OCI-LY3 (cell line): ENCODE measurements at regions not wholly inside any gene's neighbourhood (a gene's known extent, or its start where the extent isn't known, plus 50 kb on each side); places are given as distances from the start of the nearest gene placed in this dataset.
"Not testable (repeated sequence)": the region's sequence is repeated elsewhere in the genome, so short reads cannot be mapped to it uniquely, and the experiment has no call there.

ENCODE experiments used
- H2AFZ ChIP-seq: fragments of 200-600, 300-600 bp; shearing (Covaris generic); 2 replicates; pipeline ENCODE4 v1.6.0; 2014; ENCODE audit warnings: antibody characterized with exemption, low read depth, low read length
- H3K27ac ChIP-seq: fragments of 200-600, 300-600 bp; sonication (generic); 2 replicates; pipeline ENCODE4 v1.5.1; 2014; ENCODE audit warnings: mild to moderate bottlenecking, low read length, moderate library complexity, mixed read lengths
- H3K27me3 ChIP-seq: fragments of 200-600, 300-600 bp; sonication (generic); 2 replicates; pipeline ENCODE4 v1.6.1; 2014; ENCODE audit warnings: low read depth, low read length, mixed read lengths
- H3K36me3 ChIP-seq: fragments of 200-600, 300-600 bp; sonication (generic); replicated peaks from 2 replicates; pipeline ENCODE3; 2014; ENCODE audit warnings: low read depth, low read length, mixed read lengths
- H3K4me1 ChIP-seq: fragments of 300-600, 200-600 bp; sonication (generic); 2 replicates; pipeline ENCODE4 v1.6.1; 2014; ENCODE audit warnings: low read length, mixed read lengths
- H3K4me2 ChIP-seq: fragments of 200-600, 300-600 bp; sonication (generic); 2 replicates; pipeline ENCODE4 v1.6.1; 2014; ENCODE audit warnings: low read length, mixed read lengths
- H3K4me3 ChIP-seq: fragments of 300-600, 200-600 bp; sonication (generic); 2 replicates; pipeline ENCODE4 v1.5.1; 2014; ENCODE audit warnings: antibody characterized with exemption, mild to moderate bottlenecking, low read length, moderate library complexity
- H3K79me2 ChIP-seq: fragments of 300-600, 200-600 bp; shearing (Covaris generic); 2 replicates; pipeline ENCODE4 v1.6.1; 2014; ENCODE audit warnings: mild to moderate bottlenecking, low read length, mixed read lengths
- H3K9ac ChIP-seq: fragments of 300-600, 200-600 bp; shearing (Covaris generic); 2 replicates; pipeline ENCODE4 v1.6.0; 2014; ENCODE audit warnings: mild to moderate bottlenecking, low read length, moderate library complexity
- H3K9me3 ChIP-seq: fragments of 200-600, 300-600 bp; shearing (Covaris generic); 2 replicates; pipeline ENCODE4 v1.6.1; 2014; ENCODE audit warnings: low read length, mixed read lengths; ENCODE audit not compliant: insufficient read depth
- H4K20me1 ChIP-seq: fragments of 200-600, 300-600 bp; sonication (generic); 2 replicates; pipeline ENCODE4 v1.6.1; 2016; ENCODE audit warnings: low read length, mixed read lengths; ENCODE audit not compliant: insufficient read depth
- CTCF ChIP-seq: fragments of 200-600, 300-600 bp; sonication (generic); IDR thresholded peaks from 2 replicates; pipeline ENCODE4 v1.5.1; 2014; ENCODE audit warnings: antibody characterized with exemption, low read length, low read depth
- EZH2phosphoT487 ChIP-seq: fragments of 200-600 bp; shearing (Covaris generic); IDR thresholded peaks from 2 replicates; pipeline ENCODE4 v1.6.1; 2018; ENCODE audit warnings: antibody characterized with exemption, mixed run types, low read depth

- not testable (repeated sequence) for H4K20me1 ChIP-seq, H3K36me3 ChIP-seq, H3K79me2 ChIP-seq, H3K27ac ChIP-seq, H3K4me3 ChIP-seq, H3K9me3 ChIP-seq, H3K27me3 ChIP-seq, H3K9ac ChIP-seq, H3K4me2 ChIP-seq, H3K4me1 ChIP-seq, H2AFZ ChIP-seq
Observed at GRCh38 chr13:22965858-22966239, 214.9 kb upstream of the SGCG start.

GRCh38 chr13:22966753-22967152 is 214.0 kb upstream of the SGCG start:
- not testable (repeated sequence) for H3K9me3 ChIP-seq, H3K4me2 ChIP-seq, H4K20me1 ChIP-seq, H3K4me3 ChIP-seq, H3K79me2 ChIP-seq, H3K27me3 ChIP-seq, H2AFZ ChIP-seq, H3K9ac ChIP-seq, H3K4me1 ChIP-seq, H3K27ac ChIP-seq, H3K36me3 ChIP-seq

GRCh38 chr13:22967669-22968068 is 213.1 kb upstream of the SGCG start:
- no peak overlapping the region for H3K9ac ChIP-seq
- no peaks in the 10 kb centered on the region for H3K27me3 ChIP-seq
- TF ChIP-seq EZH2phosphoT487 (no peak), CTCF (no peak)
- H4K20me1 ChIP-seq = no peaks in the 10 kb centered on the region
- no peaks in the 10 kb centered on the region for H3K79me2 ChIP-seq
- H3K4me3 ChIP-seq = no peak overlapping the region
- H3K27ac ChIP-seq = no peak overlapping the region
- no peaks in the 10 kb centered on the region for H3K4me1 ChIP-seq
- H3K4me2 ChIP-seq = no peak overlapping the region
- no peaks in the 10 kb centered on the region for H3K9me3 ChIP-seq
- no peak overlapping the region for H2AFZ ChIP-seq
- H3K36me3 ChIP-seq = no peaks in the 10 kb centered on the region

GRCh38 chr13:22979952-22980351 is 200.8 kb upstream of the SGCG start:
- Histone ChIP-seq H3K27me3 (0 out of 2 replicates have a peak, but pooled peaks cover 7% of the 10 kb centered on the region), H3K36me3 (no peaks in the 10 kb centered on the region), H3K9me3 (no peaks in the 10 kb centered on the region), H3K4me3 (no peak overlapping the region), H3K9ac (no peak overlapping the region), H3K27ac (no peak overlapping the region), H2AFZ (no peak overlapping the region), H3K4me2 (no peak overlapping the region), H3K4me1 (no peaks in the 10 kb centered on the region), H4K20me1 (no peaks in the 10 kb centered on the region), H3K79me2 (no peaks in the 10 kb centered on the region)
- TF ChIP-seq EZH2phosphoT487 (no peak), CTCF (no peak)

GRCh38 chr13:22980936-22981335 is 199.8 kb upstream of the SGCG start:
- no peaks in the 10 kb centered on the region for H3K4me1 ChIP-seq
- H3K9me3 ChIP-seq = no peaks in the 10 kb centered on the region
- no peak overlapping the region for H3K4me2 ChIP-seq
- H3K79me2 ChIP-seq = no peaks in the 10 kb centered on the region
- no peak overlapping the region for H2AFZ ChIP-seq
- H3K4me3 ChIP-seq = no peak overlapping the region
- no peaks in the 10 kb centered on the region for H4K20me1 ChIP-seq
- H3K36me3 ChIP-seq = no peaks in the 10 kb centered on the region
- H3K27ac ChIP-seq = no peak overlapping the region
- 0 out of 2 replicates have a peak, but pooled peaks cover 7% of the 10 kb centered on the region for H3K27me3 ChIP-seq
- TF ChIP-seq EZH2phosphoT487 = no peak
- H3K9ac ChIP-seq = no peak overlapping the region

GRCh38 chr13:22993148-22993547 is 187.6 kb upstream of the SGCG start:
- Histone ChIP-seq H4K20me1 (no peaks in the 10 kb centered on the region), H3K9ac (no peak overlapping the region), H3K4me2 (no peak overlapping the region), H3K36me3 (no peaks in the 10 kb centered on the region), H3K9me3 (no peaks in the 10 kb centered on the region), H3K4me1 (no peaks in the 10 kb centered on the region), H3K4me3 (no peak overlapping the region), H3K79me2 (no peaks in the 10 kb centered on the region), H3K27me3 (no peaks in the 10 kb centered on the region), H2AFZ (no peak overlapping the region), H3K27ac (no peak overlapping the region)
- TF ChIP-seq EZH2phosphoT487 = no peak
- TF ChIP-seq CTCF = no peak
